ENCODE measurements at regions not wholly inside any gene's neighbourhood (a gene's known extent, or its start where the extent isn't known, plus 50 kb on each side); places are given as distances from the start of the nearest gene placed in this dataset.

DNA sequence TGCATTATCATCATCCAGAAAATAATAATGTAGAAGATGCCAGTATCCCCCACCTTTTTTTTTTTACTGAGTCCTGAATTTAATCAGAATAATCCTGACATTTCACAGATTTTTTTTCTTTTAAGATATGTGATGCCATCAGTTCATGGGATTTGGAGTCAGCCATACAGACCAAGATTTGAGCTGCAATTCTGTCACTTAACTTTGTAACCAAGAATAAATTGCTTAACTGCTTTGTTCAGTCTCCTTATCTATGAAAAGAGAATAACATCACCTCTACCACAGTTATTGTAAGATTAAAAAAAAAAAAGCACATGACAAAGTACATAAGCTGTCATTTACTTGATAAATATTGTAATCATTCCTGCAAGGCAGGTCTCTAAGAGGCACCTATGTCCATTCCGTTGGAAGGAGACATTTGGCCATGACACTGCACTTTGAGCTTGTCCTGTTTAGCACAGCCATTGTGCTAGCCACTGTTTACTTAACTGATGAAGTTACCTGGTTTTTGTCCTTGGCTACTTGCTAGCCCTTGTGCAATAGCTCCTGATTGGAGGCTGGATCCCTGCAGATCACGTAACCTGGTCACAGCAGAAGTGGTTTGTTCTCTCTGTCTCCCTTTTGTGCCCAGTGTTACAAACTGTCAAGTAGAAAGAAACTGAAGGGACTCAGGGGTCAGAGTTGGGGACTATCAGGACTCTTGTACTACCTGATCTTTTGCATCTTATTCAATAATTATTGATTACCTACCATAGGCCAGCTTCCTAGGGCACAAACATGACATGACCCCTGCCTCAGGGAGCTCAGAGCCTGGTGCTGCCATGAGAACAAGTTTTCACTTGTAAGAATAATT, 306.0 kb downstream of the WDR72 start:
- H3K4me3 Mint-ChIP-seq, result no peak overlapping the region
- no peaks in the 10 kb centered on the region for H3K9me3 Mint-ChIP-seq
- Histone ChIP-seq H3K4me3 (no peak overlapping the region), H3K36me3 (no peaks in the 10 kb centered on the region), H3K27ac (no peak overlapping the region), H3K9me3 (ENCODE audit: low read depth) (no peaks in the 10 kb centered on the region), H3K4me1 (peaks cover 4% of the 10 kb centered on the region), H3K79me2 (ENCODE audit: low read depth) (no peaks in the 10 kb centered on the region), H3F3A (ENCODE audit: low read depth) (no peaks in the 10 kb centered on the region), H3K9ac (no peak overlapping the region), H4K20me1 (ENCODE audit: low read depth) (no peaks in the 10 kb centered on the region), H2AFZ (replicated peaks) (no peak overlapping the region), H3K4me2 (no peak overlapping the region), H3K27me3 (no peaks in the 10 kb centered on the region)
- H3K4me1 Mint-ChIP-seq, result peaks cover 32% of the 10 kb centered on the region
- TF ChIP-seq, protein P1, sequence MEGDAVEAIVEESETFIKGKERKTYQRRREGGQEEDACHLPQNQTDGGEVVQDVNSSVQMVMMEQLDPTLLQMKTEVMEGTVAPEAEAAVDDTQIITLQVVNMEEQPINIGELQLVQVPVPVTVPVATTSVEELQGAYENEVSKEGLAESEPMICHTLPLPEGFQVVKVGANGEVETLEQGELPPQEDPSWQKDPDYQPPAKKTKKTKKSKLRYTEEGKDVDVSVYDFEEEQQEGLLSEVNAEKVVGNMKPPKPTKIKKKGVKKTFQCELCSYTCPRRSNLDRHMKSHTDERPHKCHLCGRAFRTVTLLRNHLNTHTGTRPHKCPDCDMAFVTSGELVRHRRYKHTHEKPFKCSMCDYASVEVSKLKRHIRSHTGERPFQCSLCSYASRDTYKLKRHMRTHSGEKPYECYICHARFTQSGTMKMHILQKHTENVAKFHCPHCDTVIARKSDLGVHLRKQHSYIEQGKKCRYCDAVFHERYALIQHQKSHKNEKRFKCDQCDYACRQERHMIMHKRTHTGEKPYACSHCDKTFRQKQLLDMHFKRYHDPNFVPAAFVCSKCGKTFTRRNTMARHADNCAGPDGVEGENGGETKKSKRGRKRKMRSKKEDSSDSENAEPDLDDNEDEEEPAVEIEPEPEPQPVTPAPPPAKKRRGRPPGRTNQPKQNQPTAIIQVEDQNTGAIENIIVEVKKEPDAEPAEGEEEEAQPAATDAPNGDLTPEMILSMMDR (IDR thresholded peaks at IDR 0.05), result no peak
- TF ChIP-seq EZH2 (IDR thresholded peaks at IDR 0.05), result no peak
- TF ChIP-seq EZH2phosphoT487 (IDR thresholded peaks at IDR 0.05), result no peak
- peaks cover 3% of the 10 kb centered on the region for H3K27me3 Mint-ChIP-seq (ENCODE audit: insufficient read depth, low read depth)
- H3K27ac Mint-ChIP-seq, result no peak overlapping the region
- no peaks in the 10 kb centered on the region for H3K36me3 Mint-ChIP-seq
- no peak for DNase-seq (ENCODE audit: low spot score)

DNA sequence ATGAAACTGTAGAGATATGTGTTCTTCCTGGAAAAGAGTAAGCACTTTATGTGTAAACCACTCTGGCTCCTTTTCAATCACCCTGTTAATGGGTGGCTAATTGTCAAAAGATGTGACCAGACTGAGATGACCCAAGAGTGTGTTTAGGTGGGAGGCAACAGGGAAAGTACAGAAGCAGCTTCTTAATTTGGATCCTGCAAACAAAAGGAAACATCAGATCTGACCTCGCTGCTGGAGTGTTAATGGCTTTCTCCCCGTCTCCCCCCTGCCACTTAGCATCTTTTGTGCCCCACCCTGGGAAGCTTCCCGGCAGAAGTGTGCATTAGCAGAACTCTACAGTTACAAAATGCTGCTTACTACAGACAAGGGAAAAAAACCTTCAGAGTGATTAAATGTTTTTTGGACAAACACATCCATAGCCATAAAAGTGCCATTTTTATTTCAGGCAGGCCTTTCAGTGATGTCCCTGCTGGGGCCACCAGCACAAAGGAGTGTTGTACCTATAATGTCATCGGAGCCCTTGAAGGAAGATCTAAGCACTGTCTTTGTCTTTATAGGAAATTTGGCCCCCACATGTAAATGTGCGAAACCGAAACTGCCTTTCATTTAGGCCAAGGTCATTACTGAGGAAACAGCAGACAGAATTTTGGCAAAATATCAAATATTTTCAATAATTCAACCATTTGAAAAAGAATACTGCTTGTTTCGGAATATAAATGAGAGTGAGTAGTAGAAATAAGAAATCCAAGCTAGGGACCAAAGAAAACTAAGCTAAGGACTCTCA, 311.0 kb downstream of the WDR72 start:
- peaks cover 23% of the 10 kb centered on the region for H3K4me1 ChIP-seq
- H4K20me1 ChIP-seq (ENCODE audit: low read depth), result no peaks in the 10 kb centered on the region
- no peaks in the 10 kb centered on the region for H3K9me3 ChIP-seq (ENCODE audit: low read depth)
- H3F3A ChIP-seq (ENCODE audit: low read depth), result peaks cover 5% of the 10 kb centered on the region
- H3K79me2 ChIP-seq (ENCODE audit: low read depth), result no peaks in the 10 kb centered on the region
- H3K9ac ChIP-seq, result no peak overlapping the region
- peaks cover 6% of the 10 kb centered on the region for H3K27me3 Mint-ChIP-seq (ENCODE audit: insufficient read depth, low read depth)
- H3K27ac Mint-ChIP-seq, result no peak overlapping the region
- peak overlapping the region; percentile 49 for H3K4me3 Mint-ChIP-seq
- peaks cover 26% of the 10 kb centered on the region for H3K4me1 Mint-ChIP-seq
- no peaks in the 10 kb centered on the region for H3K36me3 ChIP-seq
- peak overlapping the region; percentile 46 for H3K4me2 ChIP-seq
- H3K9me3 Mint-ChIP-seq, result no peaks in the 10 kb centered on the region
- no peak overlapping the region for H2AFZ ChIP-seq (replicated peaks)
- TF ChIP-seq EZH2 (IDR thresholded peaks at IDR 0.05), result no peak
- no peak for TF ChIP-seq EZH2phosphoT487 (IDR thresholded peaks at IDR 0.05)
- TF ChIP-seq, protein P1 (IDR thresholded peaks at IDR 0.05), result no peak
- no peaks in the 10 kb centered on the region for H3K36me3 Mint-ChIP-seq
- no peak overlapping the region for H3K27ac ChIP-seq
- no peak overlapping the region for H3K4me3 ChIP-seq
- H3K27me3 ChIP-seq, result no peaks in the 10 kb centered on the region
- DNase-seq (ENCODE audit: low spot score), result peak; percentile 52

DNA sequence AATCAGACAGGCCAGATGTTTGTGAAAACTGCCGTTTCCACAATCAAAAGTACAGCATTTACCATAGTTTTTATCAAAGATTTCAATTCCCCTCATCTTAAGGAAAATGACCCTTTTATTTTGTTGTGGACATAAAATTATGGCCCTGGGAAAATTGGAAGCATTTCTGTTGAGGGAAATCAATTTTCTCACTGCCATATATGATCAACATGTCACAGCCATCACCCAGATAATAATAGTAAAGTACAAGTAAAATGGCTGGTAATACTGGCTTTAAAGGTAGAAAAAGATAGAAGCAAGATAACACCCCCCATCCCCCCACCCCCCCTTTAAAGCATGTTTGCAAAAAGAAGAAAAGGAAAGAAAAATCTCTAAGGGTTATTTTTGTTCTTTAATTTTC, 311.7 kb downstream of the WDR72 start:
- Mint-ChIP-seq H3K27me3 (ENCODE audit: insufficient read depth, low read depth) (peaks cover 6% of the 10 kb centered on the region), H3K4me1 (peaks cover 19% of the 10 kb centered on the region), H3K36me3 (no peaks in the 10 kb centered on the region), H3K27ac (no peak overlapping the region), H3K9me3 (no peaks in the 10 kb centered on the region), H3K4me3 (no peak overlapping the region)
- no peak for TF ChIP-seq EZH2 (IDR thresholded peaks at IDR 0.05)
- TF ChIP-seq, protein P1 (IDR thresholded peaks at IDR 0.05), result no peak
- TF ChIP-seq EZH2phosphoT487 (IDR thresholded peaks at IDR 0.05), result no peak
- no peak for DNase-seq (ENCODE audit: low spot score)
- H3F3A ChIP-seq (ENCODE audit: low read depth), result peaks cover 5% of the 10 kb centered on the region
- H3K79me2 ChIP-seq (ENCODE audit: low read depth), result no peaks in the 10 kb centered on the region
- no peaks in the 10 kb centered on the region for H4K20me1 ChIP-seq (ENCODE audit: low read depth)
- no peaks in the 10 kb centered on the region for H3K9me3 ChIP-seq (ENCODE audit: low read depth)
- no peak overlapping the region for H3K4me3 ChIP-seq
- no peak overlapping the region for H2AFZ ChIP-seq (replicated peaks)
- no peak overlapping the region for H3K27ac ChIP-seq
- no peak overlapping the region for H3K9ac ChIP-seq
- H3K27me3 ChIP-seq, result no peaks in the 10 kb centered on the region
- H3K36me3 ChIP-seq, result no peaks in the 10 kb centered on the region
- H3K4me2 ChIP-seq, result peak overlapping the region; percentile 46
- peaks cover 23% of the 10 kb centered on the region for H3K4me1 ChIP-seq
